CD8-positive, alpha-beta memory T cell (primary cell): ENCODE measurements at regions not wholly inside any gene's neighbourhood (a gene's known extent, or its start where the extent isn't known, plus 50 kb on each side); places are given as distances from the start of the nearest gene placed in this dataset.

Source experiments
- CTCF ChIA-PET: fragments of 350-600 bp; sonication (Branson Sonifier 250); formaldehyde crosslinking; loops from one replicate; lab custom pipeline; 2021; ENCODE audit warnings: antibody characterized with exemption; lab: Charles Lee
- POLR2A ChIA-PET: fragments of 350-600 bp; sonication (Branson Sonifier 250); formaldehyde crosslinking; loops from one replicate; lab custom pipeline; 2021; ENCODE audit warnings: antibody characterized with exemption; lab: Charles Lee
- DNase-seq, 5 donors: peaks; one replicate each; pipeline versions ENCODE4 v3.0.0 to v3.0.0-alpha.2; 2020 to 2022; ENCODE audit warnings: mixed read lengths in 1 of 5
- H3K27ac ChIP-seq: one replicate; pipeline ENCODE4 v1.7.0; 2013; ENCODE audit warnings: low read depth, mild to moderate bottlenecking, low read length, moderate library complexity
- H3K27me3 ChIP-seq: 2 replicates; pipeline ENCODE4 v1.7.0; 2013; ENCODE audit warnings: low read length, mild to moderate bottlenecking; ENCODE audit not compliant: insufficient read depth, poor library complexity, severe bottlenecking
- H3K36me3 ChIP-seq: 2 replicates; pipeline ENCODE4 v1.7.0; 2013; ENCODE audit warnings: mild to moderate bottlenecking, low read length, moderate library complexity; ENCODE audit not compliant: insufficient read depth
- H3K4me1 ChIP-seq: 2 replicates; pipeline ENCODE4 v1.7.0; 2013; ENCODE audit warnings: mild to moderate bottlenecking, low read length, moderate library complexity; ENCODE audit not compliant: insufficient read depth
- H3K4me3 ChIP-seq: 2 replicates; pipeline ENCODE4 v1.7.0; 2013; ENCODE audit warnings: mild to moderate bottlenecking, low read length
- H3K9me3 ChIP-seq: 2 replicates; pipeline ENCODE4 v1.7.0; 2013; ENCODE audit warnings: mild to moderate bottlenecking, low read length
- H3K27ac Mint-ChIP-seq, 8 donors: one replicate each; pipeline ENCODE4 v1.8.0; 2020 to 2021; ENCODE audit warnings: mixed read lengths in 8 of 8, mild to moderate bottlenecking in 6 of 8, inconsistent platforms in 3 of 8, moderate library complexity in 3 of 8
- H3K27me3 Mint-ChIP-seq, 2 donors: one replicate each; pipeline ENCODE4 v1.8.0; 2020 to 2021; ENCODE audit warnings: mixed read lengths in 2 of 2, mild to moderate bottlenecking in 1 of 2, moderate library complexity in 1 of 2
- H3K36me3 Mint-ChIP-seq, 3 donors: one replicate each; pipeline ENCODE4 v1.8.0; 2020 to 2021; ENCODE audit warnings: mixed read lengths in 3 of 3, inconsistent platforms in 1 of 3, mild to moderate bottlenecking in 1 of 3
- H3K4me1 Mint-ChIP-seq, 3 donors: one replicate each; pipeline ENCODE4 v1.8.0; 2020 to 2021; ENCODE audit warnings: mixed read lengths in 3 of 3, inconsistent platforms in 1 of 3, mild to moderate bottlenecking in 1 of 3
- H3K4me3 Mint-ChIP-seq, 7 donors: one replicate each; pipeline ENCODE4 v1.8.0; 2020 to 2021; ENCODE audit warnings: mixed read lengths in 7 of 7, mild to moderate bottlenecking in 6 of 7, moderate library complexity in 4 of 7, inconsistent platforms in 2 of 7
- H3K9me3 Mint-ChIP-seq, 5 donors: one replicate each; pipeline ENCODE4 v1.8.0; 2020 to 2022; ENCODE audit warnings: mixed read lengths in 5 of 5, mild to moderate bottlenecking in 3 of 5, moderate library complexity in 2 of 5, inconsistent platforms in 1 of 5

- peaks cover 3 to 12% (median 10%) of the 10 kb centered on the region in 3 donors for H3K4me1 Mint-ChIP-seq
- Histone ChIP-seq H3K36me3 (no peaks in the 10 kb centered on the region), H3K9me3 (no peaks in the 10 kb centered on the region), H3K4me1 (no peaks in the 10 kb centered on the region), H3K4me3 (no peak overlapping the region), H3K27me3 (no peaks in the 10 kb centered on the region), H3K27ac (no peak overlapping the region)
- peaks cover 0 to 4% (median 0%) of the 10 kb centered on the region in 3 donors for H3K36me3 Mint-ChIP-seq
- ChIA-PET CTCF (interaction anchor here (1.0 to 1.9 kb wide), 2 partner anchors 9 to 577 kb away, joined by 3 to 5 read pairs; no protein-coding TSS in a partner anchor), POLR2A (no interaction called here)
- no peaks in the 10 kb centered on the region for H3K9me3 Mint-ChIP-seq
- DNase-seq, result no peak
- H3K27me3 Mint-ChIP-seq, result peaks cover 8 to 18% of the 10 kb centered on the region in 2 donors
- H3K27ac Mint-ChIP-seq, result no peak overlapping the region
- no peak overlapping the region for H3K4me3 Mint-ChIP-seq
Measured at GRCh38 chr2:42965196-42965595, 172.8 kb upstream of the HAAO start.

GRCh38 chr2:42964439-42965083, 172.2 kb upstream of the HAAO start:
- H3K4me3 ChIP-seq, result no peak overlapping the region
- no peak overlapping the region for H3K27ac ChIP-seq
- H3K9me3 ChIP-seq, result no peaks in the 10 kb centered on the region
- H3K4me1 Mint-ChIP-seq, result peaks cover 3 to 12% (median 10%) of the 10 kb centered on the region in 3 donors
- peaks cover 0 to 4% (median 0%) of the 10 kb centered on the region in 3 donors for H3K36me3 Mint-ChIP-seq
- POLR2A ChIA-PET, result no interaction called here
- H3K4me3 Mint-ChIP-seq, result no peak overlapping the region
- peaks cover 8 to 21% of the 10 kb centered on the region in 2 donors for H3K27me3 Mint-ChIP-seq
- no peaks in the 10 kb centered on the region for H3K9me3 Mint-ChIP-seq
- H3K36me3 ChIP-seq, result no peaks in the 10 kb centered on the region
- H3K27me3 ChIP-seq, result no peaks in the 10 kb centered on the region
- CTCF ChIA-PET, result interaction anchor here (1.0 to 1.9 kb wide), 2 partner anchors 10 to 577 kb away, joined by 3 to 5 read pairs; no protein-coding TSS in a partner anchor
- H3K4me1 ChIP-seq, result no peaks in the 10 kb centered on the region
- H3K27ac Mint-ChIP-seq, result no peak overlapping the region
- no peak for DNase-seq

GRCh38 chr2:42963452-42964068, 171.2 kb upstream of the HAAO start:
- Histone ChIP-seq H3K9me3 (no peaks in the 10 kb centered on the region), H3K36me3 (no peaks in the 10 kb centered on the region), H3K4me3 (no peak overlapping the region), H3K27me3 (no peaks in the 10 kb centered on the region), H3K4me1 (no peaks in the 10 kb centered on the region), H3K27ac (no peak overlapping the region)
- Mint-ChIP-seq H3K27ac (no peak overlapping the region), H3K36me3 (peaks cover 0 to 4% (median 0%) of the 10 kb centered on the region in 3 donors), H3K9me3 (no peaks in the 10 kb centered on the region), H3K4me1 (peaks cover 3 to 12% (median 10%) of the 10 kb centered on the region in 3 donors), H3K27me3 (peaks cover 7 to 21% of the 10 kb centered on the region in 2 donors), H3K4me3 (no peak overlapping the region)
- POLR2A ChIA-PET, result interaction anchor here (0.8 kb wide), 1 partner anchor 266 kb away, joined by 3 read pairs; no protein-coding TSS in a partner anchor
- CTCF ChIA-PET, result no interaction called here
- no peak for DNase-seq

GRCh38 chr2:42962508-42962953, 170.1 kb upstream of the HAAO start:
- no peaks in the 10 kb centered on the region for H3K9me3 Mint-ChIP-seq
- CTCF ChIA-PET, result interaction anchor here (1.0 kb wide), 1 partner anchor 15 kb away, joined by 3 read pairs; no protein-coding TSS in a partner anchor

DNA sequence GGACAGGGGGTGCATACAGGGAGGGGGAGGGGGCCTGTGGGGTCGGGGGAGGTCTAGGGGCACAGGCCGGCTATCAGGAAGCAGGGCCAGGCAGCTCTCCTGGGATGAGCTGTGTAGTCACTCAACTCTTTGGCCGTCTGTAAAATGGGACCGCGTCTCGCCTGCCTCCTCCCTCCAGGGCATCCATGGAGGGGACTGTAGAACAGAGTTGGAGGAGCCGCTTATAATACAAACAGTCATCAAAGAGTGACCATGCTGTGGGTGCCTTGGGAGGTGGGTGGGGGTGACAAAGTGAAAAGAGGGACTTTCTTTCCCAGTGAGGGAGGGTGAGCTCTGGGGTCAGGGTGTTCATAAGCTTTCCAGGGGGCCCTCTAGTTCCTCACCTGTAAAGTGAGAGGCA, 169.6 kb upstream of the HAAO start:
- Histone ChIP-seq H3K4me3 (no peak overlapping the region), H3K36me3 (no peaks in the 10 kb centered on the region), H3K27ac (no peak overlapping the region), H3K27me3 (no peaks in the 10 kb centered on the region), H3K9me3 (no peaks in the 10 kb centered on the region), H3K4me1 (no peaks in the 10 kb centered on the region)
- Mint-ChIP-seq H3K27me3 (peaks cover 9 to 21% of the 10 kb centered on the region in 2 donors), H3K9me3 (no peaks in the 10 kb centered on the region), H3K36me3 (peaks cover 0 to 4% (median 0%) of the 10 kb centered on the region in 3 donors), H3K4me3 (no peak overlapping the region), H3K4me1 (peaks cover 3 to 12% (median 10%) of the 10 kb centered on the region in 3 donors), H3K27ac (no peak overlapping the region)
- ChIA-PET CTCF (interaction anchor here (1.0 kb wide), 1 partner anchor 15 kb away, joined by 3 read pairs; no protein-coding TSS in a partner anchor), POLR2A (no interaction called here)
- no peak for DNase-seq

More at GRCh38 chr2:42962508-42962953, 170.1 kb upstream of the HAAO start:
- peaks cover 0 to 4% (median 0%) of the 10 kb centered on the region in 3 donors for H3K36me3 Mint-ChIP-seq
- peak overlapping the region in 1 of 8 donors; percentile 8 for H3K27ac Mint-ChIP-seq
- Histone ChIP-seq H3K36me3 (no peaks in the 10 kb centered on the region), H3K4me1 (no peaks in the 10 kb centered on the region), H3K27ac (no peak overlapping the region), H3K4me3 (no peak overlapping the region), H3K27me3 (no peaks in the 10 kb centered on the region), H3K9me3 (no peaks in the 10 kb centered on the region)
- peaks cover 7 to 21% of the 10 kb centered on the region in 2 donors for H3K27me3 Mint-ChIP-seq
- POLR2A ChIA-PET, result no interaction called here
- H3K4me3 Mint-ChIP-seq, result no peak overlapping the region
- H3K4me1 Mint-ChIP-seq, result peaks cover 3 to 12% (median 10%) of the 10 kb centered on the region in 3 donors
- DNase-seq, result peak in 1 of 5 donors; percentile 23

- H3K27me3 ChIP-seq, result no peaks in the 10 kb centered on the region
- H3K36me3 ChIP-seq, result no peaks in the 10 kb centered on the region
- Mint-ChIP-seq H3K36me3 (peaks cover 0 to 4% (median 0%) of the 10 kb centered on the region in 3 donors), H3K27me3 (peaks cover 9 to 21% of the 10 kb centered on the region in 2 donors), H3K27ac (peak overlapping the region in 2 of 8 donors; percentile 41 to 46), H3K9me3 (no peaks in the 10 kb centered on the region), H3K4me3 (peak overlapping the region in 1 of 7 donors; percentile 48), H3K4me1 (peaks cover 3 to 12% (median 10%) of the 10 kb centered on the region in 3 donors)
- no peak for DNase-seq
- POLR2A ChIA-PET, result no interaction called here
- H3K4me1 ChIP-seq, result no peaks in the 10 kb centered on the region
- no peak overlapping the region for H3K27ac ChIP-seq
- H3K4me3 ChIP-seq, result no peak overlapping the region
- CTCF ChIA-PET, result no interaction called here
- no peaks in the 10 kb centered on the region for H3K9me3 ChIP-seq
Measured at GRCh38 chr2:42961385-42961811, 169.0 kb upstream of the HAAO start.

- DNase-seq, result no peak
- no peak overlapping the region for H3K4me3 ChIP-seq
- peaks cover 0 to 4% (median 0%) of the 10 kb centered on the region in 3 donors for H3K36me3 Mint-ChIP-seq
- peaks cover 9 to 21% of the 10 kb centered on the region in 2 donors for H3K27me3 Mint-ChIP-seq
- ChIA-PET POLR2A (no interaction called here), CTCF (no interaction called here)
- no peaks in the 10 kb centered on the region for H3K9me3 ChIP-seq
- H3K4me3 Mint-ChIP-seq, result no peak overlapping the region
- no peaks in the 10 kb centered on the region for H3K4me1 ChIP-seq
- H3K36me3 ChIP-seq, result no peaks in the 10 kb centered on the region
- H3K4me1 Mint-ChIP-seq, result peaks cover 3 to 12% (median 10%) of the 10 kb centered on the region in 3 donors
- H3K27me3 ChIP-seq, result no peaks in the 10 kb centered on the region
- no peak overlapping the region for H3K27ac ChIP-seq
- H3K9me3 Mint-ChIP-seq, result no peaks in the 10 kb centered on the region
- H3K27ac Mint-ChIP-seq, result no peak overlapping the region
Measured at GRCh38 chr2:42960842-42961180, 168.4 kb upstream of the HAAO start.
